Panc1 (cell line): ENCODE measurements at regions not wholly inside any gene's neighbourhood (a gene's known extent, or its start where the extent isn't known, plus 50 kb on each side); places are given as distances from the start of the nearest gene placed in this dataset.
"Not testable (repeated sequence)": the region's sequence is repeated elsewhere in the genome, so short reads cannot be mapped to it uniquely, and the experiment has no call there.

Experiments
- ATAC-seq: fragments of 200-7000 bp; cut with Tn5 transposase; 2 replicates; pipeline ENCODE4 v1.9.1; 2020; ENCODE audit warnings: mild to moderate bottlenecking, moderate library complexity
- BruUV-seq: library from RNA; stranded (reverse); fragments of 400-500 nt; replicated peaks from 2 replicates; lab custom pipeline; 2021; lab: Mats Ljungman, UMichigan
- CTCF ChIA-PET: fragments of 300-600 bp; sonication (Branson Sonifier 250); formaldehyde crosslinking; loops from one replicate; lab custom pipeline; 2022; ENCODE audit warnings: antibody characterized with exemption; lab: Charles Lee
- POLR2A ChIA-PET: fragments of 300-600 bp; sonication (Branson Sonifier 250); formaldehyde crosslinking; loops from one replicate; lab custom pipeline; 2022; ENCODE audit warnings: antibody characterized with exemption; lab: Charles Lee
- DNase-seq: peaks from one replicate; pipeline ENCODE4 v3.0.0-alpha.2; 2010; ENCODE audit warnings: low read depth, low spot score
- H3K27ac ChIP-seq: 2 replicates; pipeline ENCODE4 v1.5.1; 2011; ENCODE audit warnings: mild to moderate bottlenecking, low read length, inconsistent platforms
- H3K27me3 ChIP-seq: fragments of 200-500 bp; sonication (Bioruptor generic); 2 replicates; pipeline ENCODE4 v1.6.0; 2014; ENCODE audit warnings: low read length, inconsistent platforms; ENCODE audit not compliant: control insufficient read depth, insufficient read depth
- H3K36me3 ChIP-seq: fragments of 200-500 bp; sonication (Bioruptor generic); 2 replicates; pipeline ENCODE4 v1.5.1; 2014; ENCODE audit warnings: inconsistent platforms, mild to moderate bottlenecking, low read length, moderate library complexity; ENCODE audit not compliant: control insufficient read depth, insufficient read depth
- H3K4me1 ChIP-seq: 2 replicates; pipeline ENCODE4 v1.5.1; 2011; ENCODE audit warnings: inconsistent platforms, mild to moderate bottlenecking, low read length, moderate library complexity; ENCODE audit not compliant: control insufficient read depth, insufficient read depth
- H3K4me3 ChIP-seq, 2 experiments: 2 replicates each; pipeline ENCODE4 v1.5.1; 2011 to 2012; ENCODE audit warnings: low read depth in 2 of 2, low read length in 2 of 2, mild to moderate bottlenecking in 2 of 2, inconsistent platforms in 1 of 2, moderate library complexity in 1 of 2
- H3K9me3 ChIP-seq: fragments of 200-500 bp; sonication (Bioruptor generic); 2 replicates; pipeline ENCODE4 v1.5.1; 2014; ENCODE audit warnings: low read depth, mild to moderate bottlenecking, inconsistent platforms, low read length, moderate library complexity; ENCODE audit not compliant: control insufficient read depth, insufficient read depth
- POLR2AphosphoS5 ChIP-seq: IDR thresholded peaks from 2 replicates; pipeline ENCODE4 v1.6.1; 2012; ENCODE audit warnings: mild to moderate bottlenecking, low read depth, low read length, moderate library complexity
- SIN3A ChIP-seq: IDR thresholded peaks from 2 replicates; pipeline ENCODE4 v1.6.1; 2012; ENCODE audit warnings: low read depth, mild to moderate bottlenecking, low read length, moderate library complexity, borderline replicate concordance; ENCODE audit not compliant: insufficient read depth
- TCF7L2 ChIP-seq: IDR thresholded peaks from 2 replicates; pipeline ENCODE4 v1.6.1; 2011; ENCODE audit warnings: mild to moderate bottlenecking, low read depth, low read length, inconsistent platforms
- in situ Hi-C: cut with HindIII; loops from 2 replicates; pipeline ENCODE4 v1.10.0; 2016; ENCODE audit warnings: low sequenced_read_pairs, low pct_unique_long_range_greater_than_20kb
- intact Hi-C: fragments of 100-400 bp; cut with micrococcal nuclease; formaldehyde crosslinking; loops from one replicate; pipeline ENCODE4 v1.10.0; 2022; ENCODE audit not compliant: unreplicated experiment
- TF ChIP-seq, protein P1 (sequence below), 2 experiments: IDR thresholded peaks; 2 replicates each; pipeline ENCODE4 v1.6.1; 2011 to 2012; ENCODE audit warnings: low read depth in 2 of 2, control low read depth in 1 of 2, low read length in 1 of 2, mild to moderate bottlenecking in 1 of 2, moderate library complexity in 1 of 2; ENCODE audit not compliant: insufficient read depth in 1 of 2
- TF ChIP-seq, protein P2 (sequence below): fragments of 450-650 bp; IDR thresholded peaks from 2 replicates; pipeline ENCODE4 v1.5.1; 2017; ENCODE audit warnings: mild to moderate bottlenecking

DNA sequence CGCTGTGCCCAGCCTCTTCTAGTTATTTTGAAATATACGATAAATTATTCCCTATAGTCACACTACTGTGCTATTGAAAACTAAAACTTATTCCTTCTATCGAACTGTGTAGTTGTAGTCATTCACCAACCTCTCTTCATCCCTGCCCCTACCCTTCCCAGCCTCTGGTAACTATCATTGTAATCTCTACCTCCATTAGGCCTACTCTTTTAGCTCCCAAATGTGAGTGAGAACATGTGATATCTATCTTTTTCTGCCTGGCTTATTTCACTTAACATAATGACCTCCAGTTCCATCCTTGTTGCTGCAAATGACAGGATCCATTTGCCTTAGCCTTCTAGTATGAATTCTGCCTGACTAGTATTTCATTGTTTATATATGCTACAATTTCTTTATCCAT is 127.4 kb downstream of the PSAT1 start:
- no peak overlapping the region for H3K27ac ChIP-seq
- no peaks in the 10 kb centered on the region for H3K9me3 ChIP-seq
- POLR2A ChIA-PET: no interaction called here
- CTCF ChIA-PET: no interaction called here
- intact Hi-C loops: no loop called here
- TF ChIP-seq SIN3A: no peak
- no peak for TF ChIP-seq POLR2AphosphoS5
- no peak for ATAC-seq
- H3K36me3 ChIP-seq: no peaks in the 10 kb centered on the region
- no peak for DNase-seq
- no TSS peak for BruUV-seq
- no peak overlapping the region for H3K4me3 ChIP-seq
- no peaks in the 10 kb centered on the region for H3K4me1 ChIP-seq
- H3K27me3 ChIP-seq: no peaks in the 10 kb centered on the region
- in situ Hi-C loops: no loop called here

DNA sequence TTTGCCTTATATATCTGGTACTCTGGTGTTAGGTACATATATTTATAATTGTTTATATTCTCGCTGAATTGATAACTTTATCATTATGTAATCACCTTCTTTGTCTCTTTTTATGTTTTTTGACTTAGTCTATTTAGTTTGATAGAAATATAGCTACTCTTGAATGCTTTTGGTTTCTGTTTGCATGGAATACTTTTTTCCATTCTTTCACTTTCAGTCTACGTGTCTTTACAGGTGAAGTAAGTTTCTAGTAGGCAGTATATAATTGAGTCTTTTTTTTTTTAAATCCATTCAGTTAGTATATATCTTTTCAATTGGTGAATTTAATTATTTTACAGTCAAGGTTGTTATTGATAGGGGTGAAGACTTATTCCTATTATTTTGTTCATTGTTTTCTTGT is 131.7 kb downstream of the PSAT1 start:
- TF ChIP-seq TCF7L2 (no peak), POLR2AphosphoS5 (no peak), SIN3A (no peak)
- TF ChIP-seq, protein P1, sequence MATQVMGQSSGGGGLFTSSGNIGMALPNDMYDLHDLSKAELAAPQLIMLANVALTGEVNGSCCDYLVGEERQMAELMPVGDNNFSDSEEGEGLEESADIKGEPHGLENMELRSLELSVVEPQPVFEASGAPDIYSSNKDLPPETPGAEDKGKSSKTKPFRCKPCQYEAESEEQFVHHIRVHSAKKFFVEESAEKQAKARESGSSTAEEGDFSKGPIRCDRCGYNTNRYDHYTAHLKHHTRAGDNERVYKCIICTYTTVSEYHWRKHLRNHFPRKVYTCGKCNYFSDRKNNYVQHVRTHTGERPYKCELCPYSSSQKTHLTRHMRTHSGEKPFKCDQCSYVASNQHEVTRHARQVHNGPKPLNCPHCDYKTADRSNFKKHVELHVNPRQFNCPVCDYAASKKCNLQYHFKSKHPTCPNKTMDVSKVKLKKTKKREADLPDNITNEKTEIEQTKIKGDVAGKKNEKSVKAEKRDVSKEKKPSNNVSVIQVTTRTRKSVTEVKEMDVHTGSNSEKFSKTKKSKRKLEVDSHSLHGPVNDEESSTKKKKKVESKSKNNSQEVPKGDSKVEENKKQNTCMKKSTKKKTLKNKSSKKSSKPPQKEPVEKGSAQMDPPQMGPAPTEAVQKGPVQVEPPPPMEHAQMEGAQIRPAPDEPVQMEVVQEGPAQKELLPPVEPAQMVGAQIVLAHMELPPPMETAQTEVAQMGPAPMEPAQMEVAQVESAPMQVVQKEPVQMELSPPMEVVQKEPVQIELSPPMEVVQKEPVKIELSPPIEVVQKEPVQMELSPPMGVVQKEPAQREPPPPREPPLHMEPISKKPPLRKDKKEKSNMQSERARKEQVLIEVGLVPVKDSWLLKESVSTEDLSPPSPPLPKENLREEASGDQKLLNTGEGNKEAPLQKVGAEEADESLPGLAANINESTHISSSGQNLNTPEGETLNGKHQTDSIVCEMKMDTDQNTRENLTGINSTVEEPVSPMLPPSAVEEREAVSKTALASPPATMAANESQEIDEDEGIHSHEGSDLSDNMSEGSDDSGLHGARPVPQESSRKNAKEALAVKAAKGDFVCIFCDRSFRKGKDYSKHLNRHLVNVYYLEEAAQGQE (IDR thresholded peaks at IDR 0.05; ENCODE audit: insufficient read depth in 1 of 2, low read depth in 2 of 2, low read length in 1 of 2): no peak
- TF ChIP-seq, protein P2, sequence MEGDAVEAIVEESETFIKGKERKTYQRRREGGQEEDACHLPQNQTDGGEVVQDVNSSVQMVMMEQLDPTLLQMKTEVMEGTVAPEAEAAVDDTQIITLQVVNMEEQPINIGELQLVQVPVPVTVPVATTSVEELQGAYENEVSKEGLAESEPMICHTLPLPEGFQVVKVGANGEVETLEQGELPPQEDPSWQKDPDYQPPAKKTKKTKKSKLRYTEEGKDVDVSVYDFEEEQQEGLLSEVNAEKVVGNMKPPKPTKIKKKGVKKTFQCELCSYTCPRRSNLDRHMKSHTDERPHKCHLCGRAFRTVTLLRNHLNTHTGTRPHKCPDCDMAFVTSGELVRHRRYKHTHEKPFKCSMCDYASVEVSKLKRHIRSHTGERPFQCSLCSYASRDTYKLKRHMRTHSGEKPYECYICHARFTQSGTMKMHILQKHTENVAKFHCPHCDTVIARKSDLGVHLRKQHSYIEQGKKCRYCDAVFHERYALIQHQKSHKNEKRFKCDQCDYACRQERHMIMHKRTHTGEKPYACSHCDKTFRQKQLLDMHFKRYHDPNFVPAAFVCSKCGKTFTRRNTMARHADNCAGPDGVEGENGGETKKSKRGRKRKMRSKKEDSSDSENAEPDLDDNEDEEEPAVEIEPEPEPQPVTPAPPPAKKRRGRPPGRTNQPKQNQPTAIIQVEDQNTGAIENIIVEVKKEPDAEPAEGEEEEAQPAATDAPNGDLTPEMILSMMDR: no peak
- BruUV-seq: no TSS peak
- no peaks in the 10 kb centered on the region for H3K9me3 ChIP-seq
- no peaks in the 10 kb centered on the region for H3K4me1 ChIP-seq
- in situ Hi-C loops: no loop called here
- intact Hi-C loops: no loop called here
- DNase-seq: no peak
- ChIA-PET CTCF (no interaction called here), POLR2A (no interaction called here)
- H3K36me3 ChIP-seq: no peaks in the 10 kb centered on the region
- H3K4me3 ChIP-seq: no peak overlapping the region
- no peaks in the 10 kb centered on the region for H3K27me3 ChIP-seq
- no peak overlapping the region for H3K27ac ChIP-seq
- ATAC-seq: no peak

DNA sequence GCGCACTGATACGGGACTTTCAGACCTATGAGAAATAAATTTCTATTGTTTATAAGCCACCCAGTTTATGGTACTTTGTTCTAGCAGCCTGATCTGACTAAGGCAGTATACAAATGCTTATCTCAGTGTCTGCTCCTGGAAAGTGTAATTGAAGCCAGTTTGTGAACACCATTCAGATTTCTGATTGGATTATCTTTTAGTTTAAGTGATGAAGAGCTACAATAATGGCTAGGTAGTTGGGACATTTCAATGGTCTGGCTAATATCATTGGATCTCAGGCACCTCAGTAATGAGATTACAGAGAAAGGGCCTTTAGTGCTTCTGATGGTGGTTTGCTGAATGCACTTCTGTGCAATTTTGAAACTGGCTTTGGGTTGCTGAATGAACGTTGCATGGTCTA is 133.5 kb downstream of the PSAT1 start:
- Histone ChIP-seq H3K4me3 (no peak overlapping the region), H3K27me3 (no peaks in the 10 kb centered on the region), H3K27ac (no peak overlapping the region), H3K4me1 (no peaks in the 10 kb centered on the region), H3K36me3 (no peaks in the 10 kb centered on the region), H3K9me3 (no peaks in the 10 kb centered on the region)
- BruUV-seq: no TSS peak
- DNase-seq: no peak
- CTCF ChIA-PET: no interaction called here
- intact Hi-C loops: loop anchor here (10.0 kb wide), 2 partner anchors 164 to 694 kb away; no protein-coding TSS in a partner anchor
- POLR2A ChIA-PET: no interaction called here
- TF ChIP-seq, protein P2: no peak
- TF ChIP-seq, protein P1 (IDR thresholded peaks at IDR 0.05; ENCODE audit: insufficient read depth in 1 of 2, low read depth in 2 of 2, low read length in 1 of 2): no peak
- no peak for TF ChIP-seq SIN3A
- no peak for TF ChIP-seq POLR2AphosphoS5
- TF ChIP-seq TCF7L2: no peak
- in situ Hi-C loops: no loop called here
- no peak for ATAC-seq

DNA sequence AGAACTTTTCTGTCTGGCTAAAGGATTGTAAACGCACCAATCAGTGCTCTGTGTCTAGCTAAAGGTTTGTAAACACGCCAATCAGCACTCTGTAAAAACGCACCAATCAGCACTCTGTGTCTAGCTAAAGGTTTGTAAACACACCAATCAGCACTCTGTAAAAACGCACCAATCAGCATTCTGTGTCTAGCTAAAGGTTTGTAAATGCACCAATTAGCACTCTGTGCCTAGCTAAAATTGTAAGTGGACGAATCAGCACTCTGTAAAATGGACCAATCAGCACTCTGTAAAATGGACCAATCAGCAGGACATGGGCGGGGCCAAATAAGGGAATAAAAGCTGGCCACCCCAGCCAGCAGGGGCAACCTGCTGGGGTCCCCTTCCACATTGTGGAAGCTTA is 134.1 kb downstream of the PSAT1 start:
- intact Hi-C loops: loop anchor here (10.0 kb wide), 2 partner anchors 164 to 694 kb away; no protein-coding TSS in a partner anchor
- BruUV-seq, H3K27ac ChIP-seq, ATAC-seq, H3K36me3 ChIP-seq, in situ Hi-C loops, DNase-seq, H3K27me3 ChIP-seq, H3K9me3 ChIP-seq, H3K4me1 ChIP-seq, CTCF ChIA-PET, POLR2A ChIA-PET, H3K4me3 ChIP-seq: not testable (repeated sequence)
